ENCODE measurements at regions not wholly inside any gene's neighbourhood (a gene's known extent, or its start where the extent isn't known, plus 50 kb on each side); places are given as distances from the start of the nearest gene placed in this dataset.
"Not testable (repeated sequence)": the region's sequence is repeated elsewhere in the genome, so short reads cannot be mapped to it uniquely, and the experiment has no call there.

- DNase-seq: no peak
These were observed 225.1 kb downstream of the ERMARD start for GRCh38 chr6:169976301-169977081.

GRCh38 chr6:169975701-169976100, 224.3 kb downstream of the ERMARD start:
- DNase-seq: no peak

- no peak for DNase-seq
These were observed 223.9 kb downstream of the ERMARD start for GRCh38 chr6:169975286-169975685.

GRCh38 chr6:169974663-169975062, 223.2 kb downstream of the ERMARD start:
- DNase-seq: no peak

GRCh38 chr6:169973588-169974467, 222.4 kb downstream of the ERMARD start:
- DNase-seq: not testable (repeated sequence)

GRCh38 chr6:169972736-169973135, 221.3 kb downstream of the ERMARD start:
- DNase-seq: no peak

GRCh38 chr6:169972101-169972651, 220.8 kb downstream of the ERMARD start:
- no peak for DNase-seq

GRCh38 chr6:169971081-169971861, 219.8 kb downstream of the ERMARD start:
- DNase-seq: no peak

GRCh38 chr6:169970306-169970988, 219.0 kb downstream of the ERMARD start:
- no peak for DNase-seq

- no peak for DNase-seq
These were observed 218.1 kb downstream of the ERMARD start for GRCh38 chr6:169969372-169970099.

- no peak for DNase-seq
These were observed 217.3 kb downstream of the ERMARD start for GRCh38 chr6:169968541-169969270.

GRCh38 chr6:169967687-169968086, 216.3 kb downstream of the ERMARD start:
- DNase-seq: no peak

GRCh38 chr6:169966312-169967181, 215.1 kb downstream of the ERMARD start:
- DNase-seq: no peak

- DNase-seq: no peak
These were observed 214.4 kb downstream of the ERMARD start for GRCh38 chr6:169965657-169966311.

GRCh38 chr6:169965239-169965638, 213.8 kb downstream of the ERMARD start:
- DNase-seq: no peak

GRCh38 chr6:169964486-169965180, 213.2 kb downstream of the ERMARD start:
- no peak for DNase-seq

- no peak for DNase-seq
These were observed 212.3 kb downstream of the ERMARD start for GRCh38 chr6:169963581-169964297.
